Adrenal gland (tissue), 9 donors: ENCODE measurements at regions not wholly inside any gene's neighbourhood (a gene's known extent, or its start where the extent isn't known, plus 50 kb on each side); places are given as distances from the start of the nearest gene placed in this dataset.

Source experiments
- DNase-seq, 7 donors: peaks; one replicate each; pipeline ENCODE4 v3.0.0-alpha.2; 2019 to 2020
- H3K27ac ChIP-seq, 5 donors: fragments of 200-600 bp; sonication (generic) in 4 of 5; 1 replicate in 3 of 5; 2 replicates in 2 of 5; pipeline versions ENCODE4 v1.5.1 to v1.8.0; 2016 to 2020; ENCODE audit warnings: mild to moderate bottlenecking in 1 of 5
- H3K27me3 ChIP-seq: fragments of 200-600 bp; 2 replicates; pipeline ENCODE4 v1.8.0; 2021
- H3K36me3 ChIP-seq, 2 donors: fragments of 200-600 bp; replicated peaks in 1 of 2; 1 replicate in 1 of 2; 2 replicates in 1 of 2; pipeline versions ENCODE4 v1.5.1 to v1.8.0; 2018 to 2022
- H3K4me1 ChIP-seq, 2 donors: fragments of 200-600 bp; replicated peaks in 1 of 2; 1 replicate in 1 of 2; 2 replicates in 1 of 2; pipeline versions ENCODE4 v1.5.1 to v1.8.0; 2018 to 2021
- H3K4me3 ChIP-seq, 4 donors: fragments of 200-600 bp; sonication (generic) in 3 of 4; one replicate each; pipeline ENCODE4 v1.5.1; 2016 to 2018
- H3K9me3 ChIP-seq, 3 donors: fragments of 200-600 bp; sonication (generic) in 1 of 3; replicated peaks in 1 of 3; 1 replicate in 2 of 3; 2 replicates in 1 of 3; pipeline versions ENCODE4 v1.5.1 to v1.8.0; 2016 to 2021
- POLR2A ChIP-seq, 2 donors: fragments of 450-650 bp; IDR thresholded peaks; one replicate each; pipeline ENCODE4 v1.6.1; 2017; ENCODE audit warnings: antibody characterized with exemption in 2 of 2, mild to moderate bottlenecking in 2 of 2, moderate library complexity in 1 of 2
- WGBS, 4 donors: extraction: QIAGEN DNeasy Blood & Tissue Kit in 2 of 4; methylation state at CpG; one replicate each; pipeline versions ENCODE4 v1.1.5 to v1.1.7; 2013 to 2017; 5-methylcytosine and 5-hydroxymethylcytosine counted together
- intact Hi-C, 2 donors: fragments of 100-400 bp; cut with DNase I; formaldehyde crosslinking; loops; one replicate each; pipeline versions ENCODE4 v1.14.1 to v1.15.0; 2022 to 2023
- TF ChIP-seq, protein P1 (sequence below), 6 experiments: fragments of 450-650 bp in 4 of 6; fragments of 200-600 bp in 2 of 6; sonication (generic) in 1 of 6; IDR thresholded peaks; 1 replicate in 5 of 6; 2 replicates in 1 of 6; pipeline versions ENCODE4 v1.5.1 to v1.8.0; 2016 to 2021; ENCODE audit warnings: antibody characterized with exemption in 6 of 6, mild to moderate bottlenecking in 2 of 6, moderate library complexity in 1 of 6
- donor health status: healthy with polysubstance abuse.
- donor health status: Bipolar disorder and iron deficiency.
- donor health status: DM: yes; HTN: yes; CAD: no.
- donor health status: DM: no; HTN: no; CAD: no.
- donor health status: DM: no; HTN: no; CAD: no.

DNA sequence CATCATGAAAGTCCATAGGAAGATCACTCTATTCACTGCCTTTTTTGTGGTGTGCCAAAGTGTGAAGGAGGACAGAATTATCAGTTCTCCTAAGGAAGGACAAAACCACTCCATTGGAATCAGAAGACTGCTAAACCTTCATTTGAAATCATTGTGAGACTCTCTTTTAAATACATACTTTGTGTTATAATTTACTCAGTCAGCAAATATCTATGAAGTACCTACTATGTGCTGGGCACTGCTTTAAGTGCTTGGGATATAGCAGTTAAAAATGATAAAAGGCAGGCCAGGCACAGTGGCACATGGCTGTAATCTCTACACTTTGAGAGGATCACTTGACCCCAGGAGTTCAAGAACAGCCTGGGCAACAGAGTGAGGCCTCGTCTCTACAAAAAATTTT lies 692.3 kb downstream of the DSC3 start:
- no peak for DNase-seq
- TF ChIP-seq, protein P1, sequence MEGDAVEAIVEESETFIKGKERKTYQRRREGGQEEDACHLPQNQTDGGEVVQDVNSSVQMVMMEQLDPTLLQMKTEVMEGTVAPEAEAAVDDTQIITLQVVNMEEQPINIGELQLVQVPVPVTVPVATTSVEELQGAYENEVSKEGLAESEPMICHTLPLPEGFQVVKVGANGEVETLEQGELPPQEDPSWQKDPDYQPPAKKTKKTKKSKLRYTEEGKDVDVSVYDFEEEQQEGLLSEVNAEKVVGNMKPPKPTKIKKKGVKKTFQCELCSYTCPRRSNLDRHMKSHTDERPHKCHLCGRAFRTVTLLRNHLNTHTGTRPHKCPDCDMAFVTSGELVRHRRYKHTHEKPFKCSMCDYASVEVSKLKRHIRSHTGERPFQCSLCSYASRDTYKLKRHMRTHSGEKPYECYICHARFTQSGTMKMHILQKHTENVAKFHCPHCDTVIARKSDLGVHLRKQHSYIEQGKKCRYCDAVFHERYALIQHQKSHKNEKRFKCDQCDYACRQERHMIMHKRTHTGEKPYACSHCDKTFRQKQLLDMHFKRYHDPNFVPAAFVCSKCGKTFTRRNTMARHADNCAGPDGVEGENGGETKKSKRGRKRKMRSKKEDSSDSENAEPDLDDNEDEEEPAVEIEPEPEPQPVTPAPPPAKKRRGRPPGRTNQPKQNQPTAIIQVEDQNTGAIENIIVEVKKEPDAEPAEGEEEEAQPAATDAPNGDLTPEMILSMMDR (IDR thresholded peaks at IDR 0.05), result no peak
- no peak for TF ChIP-seq POLR2A (IDR thresholded peaks at IDR 0.05)
- H3K9me3 ChIP-seq, result no peaks in the 10 kb centered on the region
- H3K27me3 ChIP-seq, result no peaks in the 10 kb centered on the region
- no peak overlapping the region for H3K4me3 ChIP-seq
- H3K36me3 ChIP-seq, result no peaks in the 10 kb centered on the region
- no peaks in the 10 kb centered on the region for H3K4me1 ChIP-seq
- H3K27ac ChIP-seq, result no peak overlapping the region
- 46 to 71% (median 58%) methylated on average over 1 of the region's 1 CpG for WGBS, 4 donors
- intact Hi-C loops, result no loop called here

DNA sequence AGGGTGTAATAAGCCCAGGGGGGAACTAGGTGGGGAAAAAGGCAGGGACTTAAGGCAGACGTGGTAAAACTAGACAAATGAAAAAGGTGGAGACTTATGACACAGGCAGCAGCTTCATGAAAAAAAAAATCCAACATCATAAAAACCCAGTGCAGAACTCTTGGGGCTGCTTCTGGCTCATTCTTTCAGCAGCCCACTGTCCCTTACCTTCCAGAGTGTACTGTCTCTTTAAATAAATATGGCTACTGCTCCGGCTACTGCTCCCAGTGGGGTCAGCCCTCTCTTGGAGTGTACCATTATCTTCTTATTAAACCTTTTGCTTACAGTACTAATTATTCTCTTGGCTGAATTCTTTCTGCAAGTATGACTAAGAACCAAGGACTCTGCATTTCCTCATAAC lies 699.5 kb downstream of the DSC3 start:
- Histone ChIP-seq H3K9me3 (no peaks in the 10 kb centered on the region), H3K27ac (no peak overlapping the region), H3K4me1 (no peaks in the 10 kb centered on the region), H3K27me3 (no peaks in the 10 kb centered on the region), H3K36me3 (no peaks in the 10 kb centered on the region), H3K4me3 (no peak overlapping the region)
- TF ChIP-seq, protein P1 (IDR thresholded peaks at IDR 0.05), result no peak
- intact Hi-C loops, result no loop called here
- no peak for DNase-seq
- 44 to 54% (median 53%) methylated on average over 2 of the region's 2 CpGs for WGBS, 4 donors

DNA sequence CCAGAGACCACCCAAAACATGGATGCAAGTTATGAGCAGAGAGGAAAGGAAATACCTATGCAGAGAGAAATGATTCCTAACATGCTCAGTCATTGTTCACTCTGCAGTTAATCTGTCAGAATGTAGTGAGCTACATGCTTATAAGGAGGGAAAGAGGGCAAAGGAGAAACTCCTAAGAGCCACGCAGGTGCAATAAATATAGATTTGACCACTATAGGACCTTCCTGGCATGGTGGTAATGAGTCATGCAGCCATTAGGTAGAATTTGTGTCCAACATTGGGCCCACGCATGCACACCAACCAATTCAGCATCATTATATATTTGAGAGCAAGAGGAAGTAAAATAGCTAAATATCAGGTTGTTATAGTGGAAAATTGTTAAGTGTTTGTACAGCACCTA lies 699.9 kb downstream of the DSC3 start:
- intact Hi-C loops, result no loop called here
- Histone ChIP-seq H3K27ac (no peak overlapping the region), H3K36me3 (no peaks in the 10 kb centered on the region), H3K4me1 (no peaks in the 10 kb centered on the region), H3K27me3 (no peaks in the 10 kb centered on the region), H3K4me3 (no peak overlapping the region), H3K9me3 (no peaks in the 10 kb centered on the region)
- WGBS, 4 donors, result 50 to 66% (median 55%) methylated on average over 2 of the region's 2 CpGs
- DNase-seq, result no peak
- TF ChIP-seq, protein P1 (IDR thresholded peaks at IDR 0.05), result no peak
- no peak for TF ChIP-seq POLR2A (IDR thresholded peaks at IDR 0.05)

DNA sequence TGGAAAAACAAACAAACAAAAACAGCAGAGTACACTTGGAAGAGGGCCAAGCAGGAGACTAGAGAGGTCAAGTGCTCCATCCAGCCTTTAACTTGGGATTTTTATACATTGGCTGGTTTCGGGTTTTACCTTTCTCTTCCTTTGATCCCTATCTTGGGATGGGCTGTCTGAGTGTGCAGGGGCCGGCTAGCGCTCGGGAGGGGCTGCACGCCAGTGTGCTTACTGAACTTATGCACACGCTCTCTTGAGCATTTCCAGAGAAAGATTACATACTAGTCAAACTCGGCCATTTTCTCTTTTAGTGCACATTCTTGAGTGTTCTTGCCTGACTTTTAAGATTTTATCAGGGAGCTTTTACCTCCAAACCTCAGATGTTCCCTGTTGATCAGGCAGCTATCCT lies 707.8 kb downstream of the DSC3 start:
- TF ChIP-seq POLR2A (IDR thresholded peaks at IDR 0.05), result no peak
- TF ChIP-seq, protein P1 (IDR thresholded peaks at IDR 0.05), result no peak
- H3K9me3 ChIP-seq, result no peaks in the 10 kb centered on the region
- no peaks in the 10 kb centered on the region for H3K4me1 ChIP-seq
- no peaks in the 10 kb centered on the region for H3K27me3 ChIP-seq
- intact Hi-C loops, result no loop called here
- DNase-seq, result no peak
- H3K36me3 ChIP-seq, result no peaks in the 10 kb centered on the region
- H3K27ac ChIP-seq, result no peak overlapping the region
- WGBS, 4 donors, result 73 to 82% (median 79%) methylated on average over 7 of the region's 7 CpGs
- H3K4me3 ChIP-seq, result no peak overlapping the region
